Fibroblast of lung (primary cell): ENCODE measurements at regions not wholly inside any gene's neighbourhood (a gene's known extent, or its start where the extent isn't known, plus 50 kb on each side); places are given as distances from the start of the nearest gene placed in this dataset.

Experiments used
- DNase-seq, 2 donors: peaks; one replicate each; pipeline versions ENCODE4 v3.0.0 to v3.0.0-alpha.2; 2010; ENCODE audit warnings: low read depth in 2 of 2
- H2AFZ ChIP-seq: 2 replicates; pipeline ENCODE4 v1.5.1; 2012; ENCODE audit warnings: low read length, control low read depth, inconsistent platforms
- H3K27ac ChIP-seq: 2 replicates; pipeline ENCODE4 v1.5.1; 2011; ENCODE audit warnings: low read length, control low read depth; ENCODE audit not compliant: insufficient read depth
- H3K27me3 ChIP-seq: 2 replicates; pipeline ENCODE4 v1.5.1; 2011; ENCODE audit warnings: mild to moderate bottlenecking, low read length; ENCODE audit not compliant: control insufficient read depth, insufficient read depth
- H3K36me3 ChIP-seq: 2 replicates; pipeline ENCODE4 v1.5.1; 2011; ENCODE audit warnings: low read length; ENCODE audit not compliant: control insufficient read depth, insufficient read depth
- H3K4me1 ChIP-seq: 2 replicates; pipeline ENCODE4 v1.5.1; 2011; ENCODE audit warnings: low read length; ENCODE audit not compliant: control insufficient read depth, insufficient read depth; ENCODE audit errors: extremely low read depth
- H3K4me2 ChIP-seq: 2 replicates; pipeline ENCODE4 v1.5.1; 2011; ENCODE audit warnings: low read length, control low read depth; ENCODE audit not compliant: insufficient read depth; ENCODE audit errors: extremely low read depth
- H3K4me3 ChIP-seq, 4 experiments: fragments of 200-600 bp in 1 of 4; sonication (generic) in 1 of 4; replicated peaks in 1 of 4; 2 replicates each; pipeline ENCODE4 v1.5.1; 2011 to 2016; ENCODE audit warnings: low read length in 4 of 4, low read depth in 3 of 4, mild to moderate bottlenecking in 3 of 4, control low read depth in 2 of 4, inconsistent platforms in 1 of 4, mixed read lengths in 1 of 4; ENCODE audit not compliant: insufficient read depth in 1 of 4; ENCODE audit errors: control extremely low read depth in 1 of 4
- H3K79me2 ChIP-seq: 2 replicates; pipeline ENCODE4 v1.5.1; 2012; ENCODE audit warnings: mild to moderate bottlenecking, low read length, inconsistent platforms; ENCODE audit not compliant: control insufficient read depth, insufficient read depth
- H3K9ac ChIP-seq: 2 replicates; pipeline ENCODE4 v1.5.1; 2011; ENCODE audit warnings: mild to moderate bottlenecking, low read length, control low read depth; ENCODE audit not compliant: insufficient read depth
- H3K9me3 ChIP-seq: 2 replicates; pipeline ENCODE4 v1.5.1; 2012; ENCODE audit warnings: low read depth, low read length; ENCODE audit not compliant: control insufficient read depth, insufficient read depth
- H4K20me1 ChIP-seq: 2 replicates; pipeline ENCODE4 v1.5.1; 2011; ENCODE audit warnings: low read length; ENCODE audit not compliant: control insufficient read depth, insufficient read depth; ENCODE audit errors: extremely low read depth
- CTCF ChIP-seq, 2 donors: IDR thresholded peaks in 1 of 2; conservative IDR thresholded peaks in 1 of 2; 1 replicate in 1 of 2; 2 replicates in 1 of 2; pipeline ENCODE4 v1.5.1; 2011 to 2012; ENCODE audit warnings: low read length in 2 of 2, control low read depth in 1 of 2, inconsistent platforms in 1 of 2, low read depth in 1 of 2, mild to moderate bottlenecking in 1 of 2
- EZH2 ChIP-seq: IDR thresholded peaks from 2 replicates; pipeline ENCODE4 v1.5.1; 2012; ENCODE audit warnings: low read length, control low read depth, mild to moderate bottlenecking; ENCODE audit errors: missing control alignments

- no peaks in the 10 kb centered on the region for H3K36me3 ChIP-seq
- no peaks in the 10 kb centered on the region for H3K79me2 ChIP-seq
- H2AFZ ChIP-seq = no peak overlapping the region
- H3K9ac ChIP-seq = no peak overlapping the region
- no peaks in the 10 kb centered on the region for H4K20me1 ChIP-seq
- no peaks in the 10 kb centered on the region for H3K27me3 ChIP-seq
- no peak overlapping the region for H3K4me3 ChIP-seq
- H3K4me2 ChIP-seq = no peak overlapping the region
- no peak for DNase-seq
- TF ChIP-seq CTCF (conservative IDR thresholded peaks at IDR 0.05 in 1 of 2, IDR thresholded peaks at IDR 0.05 in 1 of 2; ENCODE audit: low read depth in 1 of 2, low read length in 2 of 2) (no peak), EZH2 (no peak)
- H3K4me1 ChIP-seq = no peaks in the 10 kb centered on the region
- H3K9me3 ChIP-seq = no peaks in the 10 kb centered on the region
- H3K27ac ChIP-seq = no peak overlapping the region
Measured at GRCh38 chr4:117264072-117264471, 178.7 kb upstream of the TRAM1L1 start.

- H3K9ac ChIP-seq = no peak overlapping the region
- H3K79me2 ChIP-seq = no peaks in the 10 kb centered on the region
- H3K4me2 ChIP-seq = no peak overlapping the region
- no peaks in the 10 kb centered on the region for H3K36me3 ChIP-seq
- H3K27ac ChIP-seq = no peak overlapping the region
- H3K9me3 ChIP-seq = no peaks in the 10 kb centered on the region
- no peaks in the 10 kb centered on the region for H4K20me1 ChIP-seq
- no peaks in the 10 kb centered on the region for H3K4me1 ChIP-seq
- no peak overlapping the region for H3K4me3 ChIP-seq
- no peak for DNase-seq
- TF ChIP-seq EZH2 (no peak), CTCF (conservative IDR thresholded peaks at IDR 0.05 in 1 of 2, IDR thresholded peaks at IDR 0.05 in 1 of 2; ENCODE audit: low read depth in 1 of 2, low read length in 2 of 2) (no peak)
- no peak overlapping the region for H2AFZ ChIP-seq
- H3K27me3 ChIP-seq = no peaks in the 10 kb centered on the region
Measured at GRCh38 chr4:117267317-117267716, 181.9 kb upstream of the TRAM1L1 start.

- no peak overlapping the region for H3K27ac ChIP-seq
- H3K4me2 ChIP-seq = no peak overlapping the region
- no peaks in the 10 kb centered on the region for H3K36me3 ChIP-seq
- H3K4me1 ChIP-seq = no peaks in the 10 kb centered on the region
- DNase-seq = no peak
- H3K27me3 ChIP-seq = no peaks in the 10 kb centered on the region
- no peak overlapping the region for H2AFZ ChIP-seq
- no peak for TF ChIP-seq EZH2
- no peak for TF ChIP-seq CTCF (conservative IDR thresholded peaks at IDR 0.05 in 1 of 2, IDR thresholded peaks at IDR 0.05 in 1 of 2; ENCODE audit: low read depth in 1 of 2, low read length in 2 of 2)
- no peak overlapping the region for H3K9ac ChIP-seq
- no peaks in the 10 kb centered on the region for H3K9me3 ChIP-seq
- no peaks in the 10 kb centered on the region for H3K79me2 ChIP-seq
- H4K20me1 ChIP-seq = no peaks in the 10 kb centered on the region
- H3K4me3 ChIP-seq = no peak overlapping the region
Measured at GRCh38 chr4:117284736-117285135, 199.4 kb upstream of the TRAM1L1 start.
